Adrenal gland (tissue), 9 donors: ENCODE measurements at regions not wholly inside any gene's neighbourhood (a gene's known extent, or its start where the extent isn't known, plus 50 kb on each side); places are given as distances from the start of the nearest gene placed in this dataset.
A peak's percentile ranks its signal among the peaks of the same experiment; 100 is the strongest.

Experiments
- DNase-seq, 7 donors: peaks; one replicate each; pipeline ENCODE4 v3.0.0-alpha.2; 2019 to 2020
- H3K27ac ChIP-seq, 5 donors: fragments of 200-600 bp; sonication (generic) in 4 of 5; 1 replicate in 3 of 5; 2 replicates in 2 of 5; pipeline versions ENCODE4 v1.5.1 to v1.8.0; 2016 to 2020; ENCODE audit warnings: mild to moderate bottlenecking in 1 of 5
- H3K27me3 ChIP-seq: fragments of 200-600 bp; 2 replicates; pipeline ENCODE4 v1.8.0; 2021
- H3K36me3 ChIP-seq, 2 donors: fragments of 200-600 bp; replicated peaks in 1 of 2; 1 replicate in 1 of 2; 2 replicates in 1 of 2; pipeline versions ENCODE4 v1.5.1 to v1.8.0; 2018 to 2022
- H3K4me1 ChIP-seq, 2 donors: fragments of 200-600 bp; replicated peaks in 1 of 2; 1 replicate in 1 of 2; 2 replicates in 1 of 2; pipeline versions ENCODE4 v1.5.1 to v1.8.0; 2018 to 2021
- H3K4me3 ChIP-seq, 4 donors: fragments of 200-600 bp; sonication (generic) in 3 of 4; one replicate each; pipeline ENCODE4 v1.5.1; 2016 to 2018
- H3K9me3 ChIP-seq, 3 donors: fragments of 200-600 bp; sonication (generic) in 1 of 3; replicated peaks in 1 of 3; 1 replicate in 2 of 3; 2 replicates in 1 of 3; pipeline versions ENCODE4 v1.5.1 to v1.8.0; 2016 to 2021
- CTCF ChIP-seq, 6 experiments: fragments of 450-650 bp in 4 of 6; fragments of 200-600 bp in 2 of 6; sonication (generic) in 1 of 6; IDR thresholded peaks; 1 replicate in 5 of 6; 2 replicates in 1 of 6; pipeline versions ENCODE4 v1.5.1 to v1.8.0; 2016 to 2021; ENCODE audit warnings: antibody characterized with exemption in 6 of 6, mild to moderate bottlenecking in 2 of 6, moderate library complexity in 1 of 6
- POLR2A ChIP-seq, 2 donors: fragments of 450-650 bp; IDR thresholded peaks; one replicate each; pipeline ENCODE4 v1.6.1; 2017; ENCODE audit warnings: antibody characterized with exemption in 2 of 2, mild to moderate bottlenecking in 2 of 2, moderate library complexity in 1 of 2
- WGBS, 4 donors: extraction: QIAGEN DNeasy Blood & Tissue Kit in 2 of 4; methylation state at CpG; one replicate each; pipeline versions ENCODE4 v1.1.5 to v1.1.7; 2013 to 2017; 5-methylcytosine and 5-hydroxymethylcytosine counted together
- intact Hi-C, 2 donors: fragments of 100-400 bp; cut with DNase I; formaldehyde crosslinking; loops; one replicate each; pipeline versions ENCODE4 v1.14.1 to v1.15.0; 2022 to 2023
- donor health status: healthy with polysubstance abuse.
- donor health status: Bipolar disorder and iron deficiency.
- donor health status: DM: yes; HTN: yes; CAD: no.
- donor health status: DM: no; HTN: no; CAD: no.
- donor health status: DM: no; HTN: no; CAD: no.

DNA sequence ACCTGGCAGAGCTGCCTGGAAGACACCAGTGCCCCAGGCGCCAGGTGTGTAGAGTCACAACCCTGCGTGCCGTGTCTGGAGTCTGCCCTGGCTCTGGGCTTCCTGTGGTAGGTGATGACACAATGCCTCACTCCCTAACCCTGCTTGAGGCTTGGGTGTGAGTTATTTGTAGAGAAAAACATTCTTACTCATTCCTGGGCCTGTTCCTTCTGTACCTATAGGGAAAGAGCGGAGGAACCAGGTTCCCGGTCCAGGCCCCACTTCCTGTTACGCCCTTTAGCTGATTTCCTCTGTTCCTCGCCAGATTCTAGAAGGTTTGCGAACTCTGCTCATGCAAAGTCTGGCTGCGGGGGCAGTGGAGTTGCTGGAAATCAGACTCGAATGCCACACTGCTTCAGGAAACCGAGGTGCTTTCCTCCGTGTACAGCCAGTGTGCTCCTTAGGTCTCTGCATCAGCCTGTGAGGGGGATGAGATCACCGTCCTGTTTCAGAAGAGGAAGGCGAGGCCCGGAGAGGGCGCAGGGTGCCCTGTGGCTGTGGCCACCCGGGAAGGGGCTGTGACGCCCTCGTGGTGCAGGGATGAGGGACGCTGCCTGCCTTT is 67.1 kb upstream of the DUSP22 start:
- H3K4me3 ChIP-seq, result no peak overlapping the region
- DNase-seq, result peak in 1 of 7 donors; percentile 50
- WGBS, 4 donors, result 68 to 78% (median 73%) methylated on average over 14 to 20 of the region's 20 CpGs
- H3K27me3 ChIP-seq, result no peaks in the 10 kb centered on the region
- intact Hi-C loops, result no loop called here
- peaks cover 0 to 4% of the 10 kb centered on the region in 2 donors for H3K4me1 ChIP-seq
- no peaks in the 10 kb centered on the region for H3K36me3 ChIP-seq
- H3K9me3 ChIP-seq, result no peaks in the 10 kb centered on the region
- no peak overlapping the region for H3K27ac ChIP-seq
- no peak for TF ChIP-seq POLR2A (IDR thresholded peaks at IDR 0.05)
- TF ChIP-seq CTCF (IDR thresholded peaks at IDR 0.05), result no peak

DNA sequence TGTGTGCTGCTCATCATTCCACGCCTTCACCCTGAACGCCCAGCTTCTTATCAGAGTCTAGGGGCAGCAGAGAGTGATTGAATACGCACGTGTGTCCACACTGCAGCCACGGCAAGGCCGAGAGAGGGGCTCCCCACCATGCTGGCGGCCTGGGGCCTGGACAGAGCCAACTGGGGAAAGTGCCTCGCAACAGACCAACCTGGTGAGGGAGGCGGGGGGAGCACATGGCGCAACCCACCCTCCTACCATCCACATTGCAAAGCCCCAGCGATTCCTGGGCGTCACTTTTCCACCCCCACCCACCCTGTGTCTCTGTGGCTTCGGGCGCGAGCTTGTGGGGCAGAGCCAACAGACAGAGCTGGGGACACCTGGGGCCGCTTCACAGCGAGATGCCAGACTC is 66.4 kb upstream of the DUSP22 start:
- Histone ChIP-seq H3K27me3 (no peaks in the 10 kb centered on the region), H3K4me1 (peaks cover 0 to 4% of the 10 kb centered on the region in 2 donors), H3K9me3 (no peaks in the 10 kb centered on the region), H3K36me3 (no peaks in the 10 kb centered on the region), H3K4me3 (no peak overlapping the region), H3K27ac (no peak overlapping the region)
- no peak for TF ChIP-seq CTCF (IDR thresholded peaks at IDR 0.05)
- no peak for TF ChIP-seq POLR2A (IDR thresholded peaks at IDR 0.05)
- DNase-seq, result peak in 1 of 7 donors; percentile 20
- 88 to 90% (median 89%) methylated on average over 9 to 17 of the region's 17 CpGs for WGBS, 4 donors
- intact Hi-C loops, result no loop called here

DNA sequence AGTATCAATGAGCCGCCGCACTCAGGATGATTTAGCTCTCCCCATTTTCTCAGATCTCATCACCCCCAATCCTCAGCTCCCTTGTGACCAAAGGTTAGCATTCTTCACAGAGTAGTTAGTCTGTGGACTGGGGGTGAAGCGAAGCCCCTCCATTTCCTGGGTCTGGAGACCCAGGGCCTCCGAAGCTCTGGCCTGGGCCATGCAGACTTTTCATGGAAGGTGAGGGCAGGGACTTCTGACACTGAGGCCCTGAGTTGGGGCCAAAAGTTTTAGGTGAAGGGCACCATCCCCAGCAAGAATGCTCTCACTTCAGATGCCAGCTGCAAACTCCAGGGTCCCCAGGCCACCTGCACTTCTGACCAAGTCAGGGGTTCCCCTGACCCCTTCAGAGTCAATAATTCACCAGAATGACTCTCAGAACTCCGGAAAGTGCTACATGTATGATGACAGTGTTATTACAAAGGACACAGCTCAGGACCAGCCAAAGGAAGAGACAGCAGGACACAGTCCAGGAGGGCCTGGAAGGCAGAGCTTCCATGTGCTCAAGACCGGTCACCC is 65.7 kb upstream of the DUSP22 start:
- no peak overlapping the region for H3K4me3 ChIP-seq
- intact Hi-C loops, result no loop called here
- WGBS, 4 donors, result 85 to 96% (median 92%) methylated on average over 4 to 6 of the region's 6 CpGs
- H3K9me3 ChIP-seq, result no peaks in the 10 kb centered on the region
- TF ChIP-seq POLR2A (IDR thresholded peaks at IDR 0.05), result no peak
- no peak for TF ChIP-seq CTCF (IDR thresholded peaks at IDR 0.05)
- DNase-seq, result peak in 1 of 7 donors; percentile 23
- no peak overlapping the region for H3K27ac ChIP-seq
- H3K27me3 ChIP-seq, result no peaks in the 10 kb centered on the region
- H3K4me1 ChIP-seq, result peaks cover 0 to 2% of the 10 kb centered on the region in 2 donors
- no peaks in the 10 kb centered on the region for H3K36me3 ChIP-seq

DNA sequence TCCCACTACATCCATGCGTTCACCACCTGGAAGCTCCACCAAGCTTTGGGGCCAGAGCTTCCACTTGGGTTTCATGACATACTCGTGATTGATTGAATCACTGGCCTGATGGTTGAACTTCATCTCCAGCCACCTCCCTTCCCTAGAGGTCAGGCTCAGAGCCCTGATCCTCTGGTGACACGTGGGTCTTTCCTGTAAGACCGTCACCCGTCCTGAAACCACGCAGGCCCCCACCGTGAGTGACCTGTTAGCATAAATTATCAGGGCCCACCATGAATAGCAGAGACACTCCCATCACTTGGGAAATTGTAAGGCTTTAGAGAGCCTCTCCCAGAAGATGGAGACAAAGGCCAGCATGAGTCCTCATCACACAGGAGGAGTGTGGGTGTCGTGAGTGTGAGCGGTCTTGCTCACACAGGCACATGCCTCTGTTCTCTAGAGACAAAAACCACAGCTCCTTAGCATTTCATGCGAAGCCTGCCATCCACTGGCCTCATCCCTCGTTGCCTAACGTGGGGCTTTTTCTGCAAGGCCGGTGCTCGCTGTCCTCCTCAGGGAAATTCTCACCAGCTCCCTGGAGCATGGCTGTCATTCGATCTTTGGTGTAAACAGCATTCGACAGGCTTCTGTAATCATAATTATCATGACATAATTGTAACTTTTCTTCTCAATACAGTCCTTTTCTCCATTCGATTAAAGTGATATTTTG is 65.1 kb upstream of the DUSP22 start:
- peak in 1 of 7 donors; percentile 10 for DNase-seq
- intact Hi-C loops, result no loop called here
- no peak overlapping the region for H3K4me3 ChIP-seq
- no peaks in the 10 kb centered on the region for H3K27me3 ChIP-seq
- H3K9me3 ChIP-seq, result no peaks in the 10 kb centered on the region
- whole genome bisulfite sequencing, 4 donors, result 85 to 91% (median 89%) methylated on average over 17 of the region's 17 CpGs
- H3K27ac ChIP-seq, result no peak overlapping the region
- TF ChIP-seq POLR2A (IDR thresholded peaks at IDR 0.05), result no peak
- no peak for TF ChIP-seq CTCF (IDR thresholded peaks at IDR 0.05)
- H3K36me3 ChIP-seq, result no peaks in the 10 kb centered on the region
- no peaks in the 10 kb centered on the region for H3K4me1 ChIP-seq
